Kidney (tissue), 13 donors: ENCODE measurements at regions not wholly inside any gene's neighbourhood (a gene's known extent, or its start where the extent isn't known, plus 50 kb on each side); places are given as distances from the start of the nearest gene placed in this dataset.
A peak's percentile ranks its signal among the peaks of the same experiment; 100 is the strongest.

Source experiments
- DNase-seq, 5 donors: peaks; one replicate each; pipeline ENCODE4 v3.0.0-alpha.2; 2013 to 2020
- FAIRE-seq: peaks from 2 replicates; lab custom pipeline; 2012; peaks lifted over from hg19 to GRCh38; lab: Jason Lieb, UNC
- H3K27ac ChIP-seq, 2 donors: one replicate each; pipeline ENCODE4 v1.7.0; 2013; ENCODE audit warnings: low read depth in 2 of 2, low read length in 2 of 2, inconsistent platforms in 1 of 2
- H3K27me3 ChIP-seq: one replicate; pipeline ENCODE4 v1.7.1; 2013; ENCODE audit warnings: low read length, inconsistent platforms; ENCODE audit not compliant: control insufficient read depth, insufficient read depth
- H3K36me3 ChIP-seq, 3 donors: one replicate each; pipeline versions ENCODE4 v1.7.0 to v1.7.1; 2013; ENCODE audit warnings: low read length in 3 of 3, control low read depth in 1 of 3, inconsistent platforms in 1 of 3; ENCODE audit not compliant: insufficient read depth in 3 of 3, control insufficient read depth in 2 of 3
- H3K4me1 ChIP-seq, 3 donors: one replicate each; pipeline versions ENCODE4 v1.7.0 to v1.7.1; 2013; ENCODE audit warnings: low read length in 3 of 3, inconsistent platforms in 1 of 3, low read depth in 1 of 3; ENCODE audit not compliant: control insufficient read depth in 2 of 3, insufficient read depth in 2 of 3
- H3K4me3 ChIP-seq, 3 donors: one replicate each; pipeline versions ENCODE4 v1.7.0 to v1.8.1; 2013; ENCODE audit warnings: low read length in 3 of 3, control low read depth in 1 of 3, inconsistent platforms in 1 of 3
- H3K9ac ChIP-seq, 3 donors: one replicate each; pipeline versions ENCODE4 v1.7.0 to v1.7.1; 2013; ENCODE audit warnings: low read length in 3 of 3, control low read depth in 1 of 3, inconsistent platforms in 1 of 3
- H3K9me3 ChIP-seq, 3 donors: one replicate each; pipeline versions ENCODE4 v1.7.0 to v1.7.1; 2013; ENCODE audit warnings: low read length in 3 of 3, control low read depth in 1 of 3, inconsistent platforms in 1 of 3; ENCODE audit not compliant: control insufficient read depth in 2 of 3, insufficient read depth in 1 of 3
- intact Hi-C: fragments of 100-400 bp; cut with DNase I; formaldehyde crosslinking; loops from one replicate; pipeline ENCODE4 v1.11.1; 2022
- TF ChIP-seq, protein P1 (sequence below): IDR thresholded peaks from 3 replicates; pipeline ENCODE4 v1.5.1; 2012; ENCODE audit warnings: mild to moderate bottlenecking, moderate library complexity, borderline replicate concordance; ENCODE audit not compliant: insufficient read depth; ENCODE audit errors: extremely low read depth
- donor health status: control.
- donor health status: control.
- donor health status: control.
- donor health status: control.
- donor health status: control.
- donor health status: DM: yes; HTN: yes; CAD: no.
- donor health status: Normal renal cell carcinoma (clear cell type).

DNA sequence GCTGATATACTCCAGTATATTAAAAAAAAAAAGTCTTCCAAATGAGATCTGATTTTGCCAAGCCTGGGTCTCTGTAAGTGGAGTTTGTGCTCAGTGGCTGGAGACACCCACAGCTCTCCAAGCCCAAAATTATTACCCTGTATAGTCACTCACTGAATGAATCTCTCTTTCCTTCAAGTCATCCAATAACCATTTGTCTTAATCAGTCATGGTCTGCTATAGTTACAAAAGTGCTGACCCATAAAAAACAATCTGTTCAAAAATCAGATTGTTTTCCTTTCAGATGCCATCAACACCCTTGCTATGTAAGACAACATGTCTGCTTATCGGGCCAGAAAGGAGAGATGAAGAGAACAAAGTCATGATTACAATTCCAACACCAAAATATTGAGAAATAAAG lies 159.4 kb upstream of the FST start:
- H3K4me1 ChIP-seq, result no peaks in the 10 kb centered on the region
- H3K9ac ChIP-seq, result no peak overlapping the region
- TF ChIP-seq, protein P1, sequence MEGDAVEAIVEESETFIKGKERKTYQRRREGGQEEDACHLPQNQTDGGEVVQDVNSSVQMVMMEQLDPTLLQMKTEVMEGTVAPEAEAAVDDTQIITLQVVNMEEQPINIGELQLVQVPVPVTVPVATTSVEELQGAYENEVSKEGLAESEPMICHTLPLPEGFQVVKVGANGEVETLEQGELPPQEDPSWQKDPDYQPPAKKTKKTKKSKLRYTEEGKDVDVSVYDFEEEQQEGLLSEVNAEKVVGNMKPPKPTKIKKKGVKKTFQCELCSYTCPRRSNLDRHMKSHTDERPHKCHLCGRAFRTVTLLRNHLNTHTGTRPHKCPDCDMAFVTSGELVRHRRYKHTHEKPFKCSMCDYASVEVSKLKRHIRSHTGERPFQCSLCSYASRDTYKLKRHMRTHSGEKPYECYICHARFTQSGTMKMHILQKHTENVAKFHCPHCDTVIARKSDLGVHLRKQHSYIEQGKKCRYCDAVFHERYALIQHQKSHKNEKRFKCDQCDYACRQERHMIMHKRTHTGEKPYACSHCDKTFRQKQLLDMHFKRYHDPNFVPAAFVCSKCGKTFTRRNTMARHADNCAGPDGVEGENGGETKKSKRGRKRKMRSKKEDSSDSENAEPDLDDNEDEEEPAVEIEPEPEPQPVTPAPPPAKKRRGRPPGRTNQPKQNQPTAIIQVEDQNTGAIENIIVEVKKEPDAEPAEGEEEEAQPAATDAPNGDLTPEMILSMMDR, result no peak
- H3K27me3 ChIP-seq, result no peaks in the 10 kb centered on the region
- H3K4me3 ChIP-seq, result no peak overlapping the region
- DNase-seq, result no peak
- no peak for FAIRE-seq
- intact Hi-C loops, result no loop called here
- H3K9me3 ChIP-seq, result no peaks in the 10 kb centered on the region
- H3K36me3 ChIP-seq, result no peaks in the 10 kb centered on the region
- no peak overlapping the region for H3K27ac ChIP-seq

DNA sequence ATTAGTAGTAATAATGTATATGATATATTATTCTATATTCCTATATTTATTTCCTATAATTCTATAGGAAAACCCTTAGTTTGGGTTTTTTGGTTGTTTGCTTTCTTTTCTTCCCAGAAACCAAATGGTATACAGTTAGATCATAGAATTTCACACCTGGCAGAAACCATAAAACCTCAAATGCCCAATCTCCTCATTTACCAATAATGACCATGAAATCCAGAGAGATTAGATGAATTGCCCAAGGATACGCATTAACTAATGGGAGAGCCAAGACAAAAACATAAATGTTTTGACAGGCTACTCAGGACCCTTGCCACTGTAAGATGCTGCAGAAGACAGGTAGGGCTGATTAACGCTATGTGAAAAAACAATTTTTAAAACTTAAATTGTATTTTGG lies 158.7 kb upstream of the FST start:
- H3K36me3 ChIP-seq, result no peaks in the 10 kb centered on the region
- no peak overlapping the region for H3K9ac ChIP-seq
- H3K9me3 ChIP-seq, result no peaks in the 10 kb centered on the region
- intact Hi-C loops, result no loop called here
- FAIRE-seq, result no peak
- H3K27me3 ChIP-seq, result no peaks in the 10 kb centered on the region
- no peak overlapping the region for H3K27ac ChIP-seq
- no peak overlapping the region for H3K4me3 ChIP-seq
- H3K4me1 ChIP-seq, result no peaks in the 10 kb centered on the region
- TF ChIP-seq, protein P1, result no peak
- DNase-seq, result no peak

DNA sequence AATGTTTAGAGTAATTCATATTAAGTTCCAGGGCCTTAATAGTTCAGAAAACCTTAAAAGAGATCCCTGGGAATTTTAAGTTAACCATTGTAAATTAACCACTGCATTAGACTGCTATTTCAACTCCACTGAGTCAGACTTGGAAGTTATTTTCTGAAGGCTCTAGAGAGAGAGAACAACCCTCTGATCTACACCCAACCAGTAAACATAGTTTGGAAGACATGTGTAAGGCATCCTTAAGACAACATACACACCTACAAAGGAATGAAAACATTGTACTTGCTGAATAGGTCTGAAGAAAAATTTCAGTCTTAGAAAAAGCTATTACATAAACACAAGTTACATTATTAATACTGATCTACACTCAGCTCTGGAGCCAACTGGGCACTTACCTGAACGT lies 158.2 kb upstream of the FST start:
- Histone ChIP-seq H3K36me3 (no peaks in the 10 kb centered on the region), H3K27me3 (no peaks in the 10 kb centered on the region), H3K4me1 (no peaks in the 10 kb centered on the region), H3K27ac (no peak overlapping the region), H3K4me3 (no peak overlapping the region), H3K9ac (no peak overlapping the region), H3K9me3 (no peaks in the 10 kb centered on the region)
- intact Hi-C loops, result no loop called here
- DNase-seq (no peak), FAIRE-seq (no peak)
- TF ChIP-seq, protein P1, result no peak

DNA sequence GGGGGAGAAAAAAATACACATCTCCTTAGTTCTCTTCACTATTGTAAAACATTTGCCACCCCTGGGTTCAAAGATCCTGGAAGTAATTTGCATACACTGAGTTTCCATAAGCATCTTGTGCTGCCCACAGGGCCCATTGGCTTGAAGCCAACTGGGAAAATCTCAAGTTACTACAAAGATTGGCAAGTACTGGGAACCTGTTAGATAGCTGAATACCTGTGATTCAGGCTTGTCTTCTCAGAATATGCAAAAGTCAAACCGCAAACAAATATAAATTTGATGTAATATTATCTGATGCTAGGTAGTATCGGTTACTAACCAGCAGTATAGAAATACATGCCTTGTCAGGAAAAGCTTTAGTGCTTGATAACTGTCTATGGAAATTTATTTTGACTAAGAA lies 156.9 kb upstream of the FST start:
- no peak for FAIRE-seq
- no peak overlapping the region for H3K4me3 ChIP-seq

More for the DNA sequence above, 156.9 kb upstream of the FST start:
- Histone ChIP-seq H3K27ac (no peak overlapping the region), H3K4me1 (no peaks in the 10 kb centered on the region), H3K36me3 (no peaks in the 10 kb centered on the region), H3K27me3 (no peaks in the 10 kb centered on the region), H3K9me3 (no peaks in the 10 kb centered on the region), H3K9ac (no peak overlapping the region)
- intact Hi-C loops, result no loop called here
- TF ChIP-seq, protein P1, result no peak
- DNase-seq, result peak in 1 of 5 donors; percentile 10
